ENCODE measurements at regions not wholly inside any gene's neighbourhood (a gene's known extent, or its start where the extent isn't known, plus 50 kb on each side); places are given as distances from the start of the nearest gene placed in this dataset.

DNA sequence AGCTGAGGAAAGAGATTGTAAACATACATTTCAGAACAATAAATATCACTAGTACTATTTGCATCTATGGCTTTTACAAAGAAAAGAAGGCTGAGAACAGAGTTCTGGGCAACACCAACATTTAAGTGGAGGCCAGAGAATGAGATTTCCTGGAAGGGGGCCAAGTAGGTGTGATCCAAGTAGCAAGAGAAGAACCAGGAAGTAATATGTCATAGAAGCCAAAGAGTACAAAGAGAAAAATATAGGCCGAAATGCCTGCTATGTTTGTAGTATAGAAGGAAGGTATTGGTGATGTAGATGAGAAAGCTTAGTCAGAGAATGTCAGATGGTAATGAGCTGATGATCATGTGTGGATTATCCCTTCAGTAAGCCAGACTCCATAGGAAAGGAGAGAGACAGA is 94.5 kb downstream of the PERP start:
- TF ChIP-seq, protein P1, sequence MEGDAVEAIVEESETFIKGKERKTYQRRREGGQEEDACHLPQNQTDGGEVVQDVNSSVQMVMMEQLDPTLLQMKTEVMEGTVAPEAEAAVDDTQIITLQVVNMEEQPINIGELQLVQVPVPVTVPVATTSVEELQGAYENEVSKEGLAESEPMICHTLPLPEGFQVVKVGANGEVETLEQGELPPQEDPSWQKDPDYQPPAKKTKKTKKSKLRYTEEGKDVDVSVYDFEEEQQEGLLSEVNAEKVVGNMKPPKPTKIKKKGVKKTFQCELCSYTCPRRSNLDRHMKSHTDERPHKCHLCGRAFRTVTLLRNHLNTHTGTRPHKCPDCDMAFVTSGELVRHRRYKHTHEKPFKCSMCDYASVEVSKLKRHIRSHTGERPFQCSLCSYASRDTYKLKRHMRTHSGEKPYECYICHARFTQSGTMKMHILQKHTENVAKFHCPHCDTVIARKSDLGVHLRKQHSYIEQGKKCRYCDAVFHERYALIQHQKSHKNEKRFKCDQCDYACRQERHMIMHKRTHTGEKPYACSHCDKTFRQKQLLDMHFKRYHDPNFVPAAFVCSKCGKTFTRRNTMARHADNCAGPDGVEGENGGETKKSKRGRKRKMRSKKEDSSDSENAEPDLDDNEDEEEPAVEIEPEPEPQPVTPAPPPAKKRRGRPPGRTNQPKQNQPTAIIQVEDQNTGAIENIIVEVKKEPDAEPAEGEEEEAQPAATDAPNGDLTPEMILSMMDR (IDR thresholded peaks at IDR 0.05), result no peak
- no peak for DNase-seq (ENCODE audit: extremely low spot score, unreplicated experiment)
- no peaks in the 10 kb centered on the region for H3K4me1 Mint-ChIP-seq (ENCODE audit: unreplicated experiment)
- no peaks in the 10 kb centered on the region for H3K9me3 Mint-ChIP-seq (ENCODE audit: unreplicated experiment)
- H3K27me3 Mint-ChIP-seq (ENCODE audit: unreplicated experiment), result no peaks in the 10 kb centered on the region
- no peak overlapping the region for H3K4me3 Mint-ChIP-seq (ENCODE audit: unreplicated experiment)
- no peak overlapping the region for H3K27ac Mint-ChIP-seq (ENCODE audit: unreplicated experiment)
- H3K36me3 Mint-ChIP-seq (ENCODE audit: unreplicated experiment), result no peaks in the 10 kb centered on the region

DNA sequence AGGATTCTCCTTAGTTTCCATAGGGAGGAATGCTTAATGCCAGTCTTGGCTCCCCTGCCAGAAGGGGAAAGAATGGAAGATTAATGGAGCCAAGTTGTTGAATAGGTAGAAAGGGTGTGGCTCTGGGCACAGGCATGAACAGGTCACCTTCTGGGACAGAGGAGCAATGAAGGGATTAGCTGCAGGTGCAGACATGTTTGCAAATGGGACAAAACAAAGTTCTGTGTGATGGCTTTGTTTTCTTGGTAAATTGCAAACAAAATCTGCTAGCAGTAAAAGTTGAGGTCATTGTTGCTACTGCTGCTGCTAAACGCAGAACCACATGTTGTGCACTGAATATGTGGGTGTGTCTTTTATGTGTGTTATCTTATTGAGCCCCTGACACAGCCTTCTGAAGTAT is 93.3 kb downstream of the PERP start:
- Mint-ChIP-seq H3K4me3 (ENCODE audit: unreplicated experiment) (no peak overlapping the region), H3K36me3 (ENCODE audit: unreplicated experiment) (no peaks in the 10 kb centered on the region), H3K4me1 (ENCODE audit: unreplicated experiment) (no peaks in the 10 kb centered on the region), H3K27ac (ENCODE audit: unreplicated experiment) (no peak overlapping the region), H3K9me3 (ENCODE audit: unreplicated experiment) (no peaks in the 10 kb centered on the region), H3K27me3 (ENCODE audit: unreplicated experiment) (no peaks in the 10 kb centered on the region)
- TF ChIP-seq, protein P1 (IDR thresholded peaks at IDR 0.05), result no peak
- DNase-seq (ENCODE audit: extremely low spot score, unreplicated experiment), result no peak

DNA sequence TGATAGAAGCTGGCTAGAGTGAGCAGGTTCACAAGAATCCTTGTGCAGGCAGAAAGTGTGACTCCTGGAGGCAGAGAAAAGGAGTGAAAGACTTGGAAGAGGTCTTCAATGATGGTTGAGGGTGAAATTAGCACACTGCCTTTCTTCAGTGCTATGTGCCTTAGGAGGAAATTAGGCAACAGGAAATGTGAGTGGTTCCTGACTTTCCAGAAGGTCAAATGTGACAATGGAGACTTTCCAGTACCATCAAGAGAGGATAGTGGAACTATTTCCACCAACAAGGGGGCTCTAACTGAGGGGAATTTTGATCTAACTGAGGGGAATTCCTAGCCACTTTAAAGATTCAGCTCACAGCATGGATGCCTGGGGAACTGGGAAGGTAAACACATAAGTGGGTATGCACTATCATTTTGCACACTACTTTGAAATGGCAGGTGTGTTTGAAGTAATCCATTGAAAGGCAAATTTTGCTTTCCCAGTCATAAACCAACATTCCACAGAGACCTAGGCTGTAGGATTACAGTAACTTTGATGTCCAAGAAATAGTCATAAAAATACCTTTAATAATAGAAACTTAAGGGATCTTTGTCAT is 90.0 kb downstream of the PERP start:
- Mint-ChIP-seq H3K4me3 (ENCODE audit: unreplicated experiment) (no peak overlapping the region), H3K36me3 (ENCODE audit: unreplicated experiment) (no peaks in the 10 kb centered on the region), H3K9me3 (ENCODE audit: unreplicated experiment) (no peaks in the 10 kb centered on the region), H3K27me3 (ENCODE audit: unreplicated experiment) (peaks cover 12% of the 10 kb centered on the region), H3K4me1 (ENCODE audit: unreplicated experiment) (no peaks in the 10 kb centered on the region), H3K27ac (ENCODE audit: unreplicated experiment) (no peak overlapping the region)
- TF ChIP-seq, protein P1 (IDR thresholded peaks at IDR 0.05), result no peak
- no peak for DNase-seq (ENCODE audit: extremely low spot score, unreplicated experiment)

DNA sequence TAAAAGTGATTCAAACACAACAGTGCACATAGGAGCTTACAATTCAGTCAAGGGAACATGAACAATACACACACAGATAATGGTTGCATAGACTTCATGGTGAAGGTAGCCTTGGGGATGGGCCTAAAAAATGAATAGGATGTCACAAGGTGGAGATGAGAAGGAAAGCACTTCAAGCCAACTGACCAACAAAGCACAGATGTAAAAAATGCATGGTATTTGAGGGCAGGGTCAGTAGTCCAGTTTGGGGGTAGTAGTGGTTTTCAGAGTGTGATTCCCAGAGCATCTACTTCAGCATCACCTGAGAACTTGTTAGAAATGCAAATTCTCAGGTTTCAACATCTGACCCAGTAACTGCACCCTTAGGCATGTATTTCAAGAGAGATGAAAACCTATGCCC is 88.9 kb downstream of the PERP start:
- Mint-ChIP-seq H3K27me3 (ENCODE audit: unreplicated experiment) (peaks cover 12% of the 10 kb centered on the region), H3K36me3 (ENCODE audit: unreplicated experiment) (no peaks in the 10 kb centered on the region), H3K4me3 (ENCODE audit: unreplicated experiment) (no peak overlapping the region), H3K4me1 (ENCODE audit: unreplicated experiment) (no peaks in the 10 kb centered on the region), H3K9me3 (ENCODE audit: unreplicated experiment) (no peaks in the 10 kb centered on the region), H3K27ac (ENCODE audit: unreplicated experiment) (no peak overlapping the region)
- no peak for DNase-seq (ENCODE audit: extremely low spot score, unreplicated experiment)
- TF ChIP-seq, protein P1 (IDR thresholded peaks at IDR 0.05), result no peak

DNA sequence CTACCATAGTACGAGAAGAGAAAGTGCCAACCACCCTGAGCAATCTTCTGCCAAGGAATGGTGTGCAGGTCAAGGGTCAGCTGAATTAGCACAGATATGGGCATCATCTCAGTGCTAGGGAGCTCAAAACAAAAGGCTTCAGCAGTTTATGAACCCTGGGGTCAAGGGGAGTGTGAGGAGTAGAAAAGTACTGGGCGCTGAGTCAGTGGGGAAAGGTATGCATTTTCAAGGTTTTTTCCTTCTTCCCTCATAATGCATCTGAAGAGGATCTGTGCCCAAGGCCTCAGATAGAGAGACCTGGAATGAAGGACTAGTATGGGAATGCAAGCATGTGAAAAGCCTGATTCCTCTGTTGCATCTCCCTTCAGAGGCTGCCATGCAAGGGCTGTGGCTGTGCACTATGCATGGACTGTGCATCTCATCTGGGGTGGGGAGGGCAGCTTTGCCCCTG is 81.7 kb downstream of the PERP start:
- no peak for DNase-seq (ENCODE audit: extremely low spot score, unreplicated experiment)
- no peaks in the 10 kb centered on the region for H3K9me3 Mint-ChIP-seq (ENCODE audit: unreplicated experiment)
- no peaks in the 10 kb centered on the region for H3K4me1 Mint-ChIP-seq (ENCODE audit: unreplicated experiment)
- no peak overlapping the region for H3K4me3 Mint-ChIP-seq (ENCODE audit: unreplicated experiment)
- H3K27me3 Mint-ChIP-seq (ENCODE audit: unreplicated experiment), result peaks cover 30% of the 10 kb centered on the region
- TF ChIP-seq, protein P1 (IDR thresholded peaks at IDR 0.05), result no peak
- no peaks in the 10 kb centered on the region for H3K36me3 Mint-ChIP-seq (ENCODE audit: unreplicated experiment)
- H3K27ac Mint-ChIP-seq (ENCODE audit: unreplicated experiment), result no peak overlapping the region
